D721Med (cell line): ENCODE measurements at regions not wholly inside any gene's neighbourhood (a gene's known extent, or its start where the extent isn't known, plus 50 kb on each side); places are given as distances from the start of the nearest gene placed in this dataset.
"Not testable (repeated sequence)": the region's sequence is repeated elsewhere in the genome, so short reads cannot be mapped to it uniquely, and the experiment has no call there.

ENCODE experiments used
- DNase-seq: peaks from one replicate; pipeline ENCODE4 v3.0.0; 2011; ENCODE audit warnings: low spot score; ENCODE audit not compliant: insufficient read length
- FAIRE-seq: peaks from 2 replicates; lab custom pipeline; 2011; peaks lifted over from hg19 to GRCh38; lab: Jason Lieb, UNC
- TF ChIP-seq, protein P1 (sequence below): IDR thresholded peaks from 2 replicates; pipeline ENCODE4 v1.5.1; 2012; ENCODE audit warnings: mild to moderate bottlenecking, control low read depth; ENCODE audit not compliant: insufficient read depth; ENCODE audit errors: missing control alignments

DNA sequence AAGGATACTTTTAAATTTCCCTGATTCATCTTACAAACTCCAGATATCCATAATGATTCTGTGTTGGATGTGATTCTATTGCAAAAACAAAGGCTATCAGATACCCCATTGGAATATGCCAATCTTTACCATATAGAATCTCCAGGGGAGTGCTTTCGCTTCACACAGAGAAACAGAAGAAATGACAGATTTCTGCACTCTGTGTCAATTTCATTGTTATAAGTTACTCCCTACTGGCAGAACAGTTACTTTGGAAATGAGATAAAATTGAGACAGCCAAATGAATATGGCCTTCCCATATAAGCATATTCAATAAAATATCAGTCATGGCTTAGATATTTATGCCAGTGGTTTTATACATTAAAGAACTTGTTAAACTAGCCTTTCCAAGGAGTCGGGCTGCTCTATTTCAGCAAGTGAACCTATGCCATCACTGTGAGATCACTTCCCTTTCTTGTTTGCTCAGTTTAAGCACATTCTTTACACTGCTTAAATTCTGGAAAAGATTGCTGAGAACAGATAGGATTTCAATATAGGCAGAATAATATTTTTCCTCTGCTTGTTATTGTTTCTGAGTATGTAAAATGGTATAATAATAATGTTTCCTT, 127.5 kb upstream of the ANXA10 start:
- TF ChIP-seq, protein P1, sequence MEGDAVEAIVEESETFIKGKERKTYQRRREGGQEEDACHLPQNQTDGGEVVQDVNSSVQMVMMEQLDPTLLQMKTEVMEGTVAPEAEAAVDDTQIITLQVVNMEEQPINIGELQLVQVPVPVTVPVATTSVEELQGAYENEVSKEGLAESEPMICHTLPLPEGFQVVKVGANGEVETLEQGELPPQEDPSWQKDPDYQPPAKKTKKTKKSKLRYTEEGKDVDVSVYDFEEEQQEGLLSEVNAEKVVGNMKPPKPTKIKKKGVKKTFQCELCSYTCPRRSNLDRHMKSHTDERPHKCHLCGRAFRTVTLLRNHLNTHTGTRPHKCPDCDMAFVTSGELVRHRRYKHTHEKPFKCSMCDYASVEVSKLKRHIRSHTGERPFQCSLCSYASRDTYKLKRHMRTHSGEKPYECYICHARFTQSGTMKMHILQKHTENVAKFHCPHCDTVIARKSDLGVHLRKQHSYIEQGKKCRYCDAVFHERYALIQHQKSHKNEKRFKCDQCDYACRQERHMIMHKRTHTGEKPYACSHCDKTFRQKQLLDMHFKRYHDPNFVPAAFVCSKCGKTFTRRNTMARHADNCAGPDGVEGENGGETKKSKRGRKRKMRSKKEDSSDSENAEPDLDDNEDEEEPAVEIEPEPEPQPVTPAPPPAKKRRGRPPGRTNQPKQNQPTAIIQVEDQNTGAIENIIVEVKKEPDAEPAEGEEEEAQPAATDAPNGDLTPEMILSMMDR: no peak
- no peak for FAIRE-seq
- no peak for DNase-seq

DNA sequence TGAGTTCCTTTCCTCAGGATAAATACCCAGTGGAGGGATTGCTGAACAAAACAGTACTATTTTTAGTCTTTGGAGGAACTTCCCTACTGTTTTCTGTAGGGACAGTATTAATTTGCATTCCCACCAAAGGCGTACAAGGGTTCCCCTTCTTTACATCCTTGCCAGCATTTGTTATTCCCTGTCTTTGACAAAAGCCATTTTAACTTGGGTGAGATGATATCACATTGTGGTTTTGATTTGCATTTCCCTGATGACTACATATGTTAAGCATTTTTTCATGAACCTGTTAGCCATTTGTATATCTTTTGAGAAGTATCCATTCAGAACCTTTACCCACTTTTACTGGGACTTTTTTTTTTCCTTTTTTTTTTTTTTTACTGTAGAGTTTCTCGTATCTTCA, 126.2 kb upstream of the ANXA10 start:
- DNase-seq (no peak), FAIRE-seq (no peak)
- TF ChIP-seq, protein P1: no peak

DNA sequence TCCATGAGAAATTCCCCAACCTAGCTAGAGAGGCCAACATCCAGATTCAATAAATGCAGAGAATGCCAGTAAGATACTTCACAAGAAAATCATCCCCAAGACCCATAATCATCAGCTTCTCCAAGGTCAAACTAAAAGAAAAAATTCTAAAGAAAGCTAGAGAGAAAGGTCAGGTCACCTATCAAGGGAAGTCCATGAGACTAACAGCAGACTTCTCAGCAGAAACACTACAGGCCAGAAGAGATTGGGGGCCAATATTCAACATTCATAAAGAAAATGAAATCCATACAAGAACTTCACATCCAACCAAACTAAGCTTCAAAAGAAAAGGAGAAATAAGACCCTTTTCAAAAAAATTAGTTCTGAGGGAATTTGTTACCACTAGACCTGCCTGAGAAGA, 118.8 kb upstream of the ANXA10 start:
- TF ChIP-seq, protein P1: no peak
- DNase-seq (no peak), FAIRE-seq (no peak)

DNA sequence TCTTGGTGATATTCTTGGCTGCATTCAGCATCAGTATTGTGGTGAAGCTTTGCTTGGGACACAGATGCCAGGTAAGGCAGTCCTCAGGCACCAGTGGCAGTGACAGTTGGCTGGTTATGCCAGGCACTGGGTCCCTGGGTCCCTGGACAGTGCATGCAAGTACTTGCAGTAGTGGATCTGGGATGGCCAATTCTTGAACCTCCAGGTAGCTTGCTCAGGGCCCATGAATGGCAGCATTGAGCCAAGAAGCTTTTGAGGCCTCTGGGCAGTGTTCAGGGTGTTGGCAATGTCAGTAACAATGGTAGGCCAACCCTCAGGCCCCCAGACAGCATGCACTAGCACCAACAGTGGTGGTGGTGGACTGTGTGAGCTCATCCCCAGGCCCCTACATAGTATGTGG, 106.8 kb upstream of the ANXA10 start:
- TF ChIP-seq, protein P1: no peak
- DNase-seq: no peak
- FAIRE-seq: no peak

DNA sequence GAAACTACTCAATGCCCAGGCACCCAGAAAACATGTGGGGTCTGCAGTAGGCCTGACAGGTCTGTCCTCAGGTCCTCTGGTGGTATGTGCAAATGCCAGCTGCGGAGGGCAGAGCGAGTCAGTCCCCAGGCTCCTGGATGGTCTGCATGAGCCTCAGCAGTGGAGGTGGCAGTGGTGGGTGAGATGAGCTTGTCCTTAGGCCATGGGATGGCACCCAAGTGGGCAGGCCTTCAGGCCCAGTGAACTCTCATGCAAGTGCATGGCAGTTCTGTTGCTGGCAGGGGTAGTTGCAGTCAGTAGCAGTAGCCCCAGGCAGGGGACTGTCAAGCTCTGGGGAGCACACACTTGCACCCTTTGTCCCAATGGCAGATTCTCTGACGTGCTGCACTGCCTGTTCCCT, 106.3 kb upstream of the ANXA10 start:
- TF ChIP-seq, protein P1: no peak
- FAIRE-seq (no peak), DNase-seq (no peak)

DNA sequence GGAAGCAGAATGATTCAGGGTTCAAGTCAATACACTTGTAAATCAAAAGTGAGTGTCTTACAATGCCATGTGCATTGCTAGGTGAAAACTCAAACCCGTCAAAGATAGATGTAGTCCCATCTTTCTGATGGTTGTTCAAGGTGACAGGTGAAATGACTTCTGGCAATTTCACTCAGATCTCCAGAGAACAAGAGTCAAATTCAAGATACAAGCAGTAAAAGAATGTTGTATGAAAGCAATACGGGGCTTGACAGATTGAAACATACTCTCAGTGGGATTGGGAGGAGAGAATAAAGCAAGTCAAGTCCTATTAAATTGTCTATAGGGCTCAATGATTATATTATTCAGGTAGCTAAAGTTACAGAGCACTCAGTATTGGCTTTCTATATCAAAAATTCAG, 105.1 kb upstream of the ANXA10 start:
- TF ChIP-seq, protein P1: no peak
- DNase-seq: no peak

DNA sequence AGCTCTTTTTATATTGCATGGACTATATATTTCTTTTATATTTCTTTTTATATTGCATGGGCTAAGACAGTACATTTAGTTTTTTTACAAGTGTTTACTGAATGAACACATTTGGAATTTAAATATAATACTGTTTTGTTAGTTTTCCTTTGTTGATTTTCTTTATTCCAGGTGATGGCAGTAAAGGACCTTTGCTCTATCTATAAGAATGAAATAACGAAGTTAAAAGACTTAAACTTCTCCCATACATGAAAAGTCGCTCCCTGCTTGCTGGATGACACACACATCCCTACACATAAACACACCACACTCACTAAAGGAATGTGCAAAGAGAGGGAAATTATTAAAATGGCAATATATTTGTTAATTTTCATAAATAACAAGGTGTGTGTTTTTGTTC, 102.5 kb upstream of the ANXA10 start:
- no peak for DNase-seq
- no peak for FAIRE-seq
- TF ChIP-seq, protein P1: no peak

More for the DNA sequence above, 105.1 kb upstream of the ANXA10 start:
- FAIRE-seq: no peak

DNA sequence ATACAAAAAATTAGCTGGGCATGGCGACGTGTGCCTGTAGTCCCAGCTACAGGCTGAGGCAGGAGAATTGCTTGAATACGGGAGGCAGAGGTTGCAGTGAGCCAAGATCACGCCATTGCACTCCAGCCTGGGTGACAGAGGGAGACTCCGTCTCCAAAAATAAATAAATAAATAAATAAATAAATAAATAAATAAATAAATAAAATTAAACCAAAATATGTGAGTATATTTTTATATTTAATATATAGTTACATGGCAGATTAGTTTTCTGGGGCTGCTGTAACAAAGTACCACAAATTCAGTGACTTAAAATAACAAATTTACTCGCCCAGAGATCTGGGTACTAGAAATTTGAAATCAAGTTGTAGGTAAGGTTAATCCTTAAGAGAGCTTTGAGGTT, 84.2 kb upstream of the ANXA10 start:
- not testable (repeated sequence) for DNase-seq, FAIRE-seq
